ENCODE measurements at regions not wholly inside any gene's neighbourhood (a gene's known extent, or its start where the extent isn't known, plus 50 kb on each side); places are given as distances from the start of the nearest gene placed in this dataset.
"Not testable (repeated sequence)": the region's sequence is repeated elsewhere in the genome, so short reads cannot be mapped to it uniquely, and the experiment has no call there.

DNA sequence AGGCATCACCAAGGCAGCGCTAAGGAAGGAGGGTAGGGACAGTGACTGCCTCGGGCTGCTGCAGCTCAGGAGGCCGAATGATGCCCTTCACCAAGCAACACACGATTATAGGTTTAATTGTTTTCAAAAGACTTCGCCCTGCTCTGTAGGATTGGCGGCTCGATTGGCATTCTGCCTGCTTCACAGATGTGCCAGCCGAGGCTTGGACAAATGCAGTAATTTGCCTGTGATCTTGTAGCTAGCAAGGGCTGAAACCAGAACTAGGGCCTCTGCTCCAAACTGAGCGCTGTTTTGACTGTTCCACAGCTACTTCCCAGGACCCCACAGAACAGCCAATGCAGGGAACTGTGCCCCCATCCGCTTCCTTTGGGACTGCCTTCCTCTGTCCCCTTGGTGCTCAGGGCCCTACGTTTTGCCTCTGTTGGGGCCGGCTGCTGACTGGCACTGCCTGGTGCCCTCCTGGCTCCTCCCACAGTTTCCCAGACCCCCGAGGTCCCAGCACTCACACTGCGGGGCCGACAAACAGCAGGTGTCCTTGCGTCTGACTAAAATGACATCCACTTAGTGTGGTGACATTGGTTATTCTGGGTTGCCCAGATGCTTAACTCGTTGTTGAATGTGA, 62.6 kb upstream of the EN2 start:
- DNase-seq (ENCODE audit: low read depth): no peak

DNA sequence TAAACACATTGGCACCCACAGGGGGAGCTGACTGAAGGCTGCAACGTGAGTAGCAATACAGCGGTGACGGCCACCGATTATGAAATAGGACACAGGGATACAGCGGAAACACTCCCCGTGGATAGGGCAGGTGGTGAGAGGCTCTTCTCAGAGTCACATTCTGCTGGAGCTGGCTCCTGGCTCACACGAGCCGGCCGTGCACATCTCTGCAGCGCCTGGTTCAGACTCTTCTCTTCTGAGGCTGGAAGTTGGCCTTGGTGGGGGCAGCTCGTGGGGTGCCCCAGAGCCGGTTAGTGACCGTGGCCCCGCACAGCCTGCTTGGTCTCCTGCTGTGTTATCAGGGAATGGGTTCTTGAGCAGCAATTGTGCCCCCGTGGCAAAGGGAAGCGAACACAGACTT, 61.3 kb upstream of the EN2 start:
- DNase-seq (ENCODE audit: low read depth): no peak

DNA sequence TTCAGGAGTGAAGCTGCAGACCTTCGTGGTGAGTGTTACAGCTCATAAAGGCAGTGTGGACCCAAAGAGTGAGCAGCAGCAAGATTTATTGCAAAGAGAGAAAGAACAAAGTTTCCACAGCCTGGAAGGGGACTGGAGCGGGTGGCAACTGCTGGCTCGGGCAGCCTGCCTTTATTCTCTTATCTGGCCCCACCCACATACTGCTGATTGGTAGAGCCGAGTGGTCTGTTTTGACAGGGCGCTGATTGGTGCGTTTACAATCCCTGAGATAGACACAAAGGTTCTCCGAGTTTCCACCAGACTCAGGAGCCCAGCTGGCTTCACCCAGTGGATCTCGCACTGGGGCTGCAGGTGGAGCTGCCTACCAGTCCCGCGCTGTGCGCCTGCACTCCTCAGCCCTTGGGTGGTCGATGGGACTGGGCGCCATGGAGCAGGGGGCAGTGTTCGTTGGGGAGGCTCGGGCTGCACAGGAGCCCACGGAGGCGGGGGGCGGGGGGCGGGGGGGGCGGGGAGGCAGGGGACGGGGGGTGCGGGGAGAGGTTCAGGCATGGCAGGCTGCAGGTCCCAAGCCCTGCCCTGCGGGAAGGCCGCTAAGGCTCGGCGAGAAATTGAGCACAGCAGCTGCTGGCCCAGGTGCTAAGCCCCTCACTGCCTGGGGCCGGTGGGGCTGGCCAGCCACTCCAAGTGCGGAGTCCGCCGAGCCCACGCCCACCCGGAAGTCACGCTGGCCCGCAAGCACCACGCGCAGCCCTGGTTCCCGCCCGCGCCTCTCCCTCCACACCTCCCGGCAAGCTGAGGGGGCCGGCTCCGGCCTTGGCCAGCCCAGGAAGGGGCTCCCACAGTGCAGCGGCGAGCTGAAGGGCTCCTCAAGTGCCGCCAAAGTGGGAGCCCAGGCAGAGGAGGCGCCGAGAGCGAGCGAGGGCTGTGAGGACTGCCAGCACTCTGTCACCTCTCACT, 59.9 kb upstream of the EN2 start:
- DNase-seq (ENCODE audit: low read depth): not testable (repeated sequence)

DNA sequence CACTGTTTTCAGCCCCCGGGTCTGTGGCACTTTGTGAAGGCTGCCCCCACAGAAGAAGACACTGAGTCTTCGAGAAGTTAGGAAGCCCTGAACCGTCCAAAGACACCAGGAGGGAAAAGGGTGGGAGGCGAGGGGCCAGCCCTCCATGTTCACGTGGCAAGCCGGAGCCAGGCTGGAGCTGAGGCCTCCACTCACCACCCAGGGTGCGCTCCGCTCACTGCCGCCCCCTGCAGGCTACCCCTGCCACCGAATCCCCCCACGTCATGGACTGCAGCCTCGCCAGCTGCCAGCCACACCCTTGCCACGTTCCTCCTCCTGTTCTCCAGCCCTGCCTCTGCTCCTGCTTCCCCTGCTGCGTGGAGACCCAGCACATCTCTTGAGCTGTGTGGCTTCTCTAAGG, 59.0 kb upstream of the EN2 start:
- DNase-seq (ENCODE audit: low read depth): no peak

DNA sequence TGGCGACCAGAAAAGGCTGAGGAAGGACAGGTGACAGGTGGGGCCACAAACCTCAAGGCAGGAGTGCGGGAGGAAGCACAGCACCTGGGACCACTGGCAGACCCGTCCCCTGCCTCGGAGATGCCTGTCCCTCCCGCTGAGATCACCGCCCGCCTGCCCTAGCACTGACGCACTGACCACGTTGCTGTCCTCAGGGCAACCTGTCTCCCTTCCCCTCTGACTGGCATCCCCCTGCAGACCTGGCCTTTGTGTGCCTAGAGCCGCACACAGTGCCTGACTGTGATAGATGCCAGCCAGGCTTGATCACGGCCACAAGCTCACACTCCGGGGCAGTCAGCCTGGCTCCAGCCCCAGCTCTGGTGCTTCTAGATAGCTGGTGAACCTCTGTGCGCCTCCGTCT, 58.4 kb upstream of the EN2 start:
- DNase-seq (ENCODE audit: low read depth): no peak

DNA sequence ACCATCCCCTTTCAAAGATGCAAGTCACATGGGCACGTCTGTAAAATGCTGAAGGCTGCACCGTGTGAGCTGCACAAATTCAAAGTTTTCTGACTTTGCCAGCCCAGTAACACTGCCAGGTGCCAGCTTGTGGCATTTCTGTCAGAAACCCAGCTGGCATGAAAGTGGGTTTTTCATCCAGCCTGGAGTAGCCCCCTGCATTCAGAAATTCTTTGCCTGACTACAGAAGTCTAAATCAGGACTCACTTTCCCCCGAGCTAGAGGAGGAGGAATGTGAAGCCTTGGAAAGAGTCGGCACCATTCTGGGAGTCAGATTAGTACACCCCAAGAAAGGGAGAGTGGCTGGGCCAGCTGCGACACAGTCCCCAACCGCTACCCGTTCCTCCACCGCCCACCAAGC, 56.7 kb upstream of the EN2 start:
- no peak for DNase-seq (ENCODE audit: low read depth)

DNA sequence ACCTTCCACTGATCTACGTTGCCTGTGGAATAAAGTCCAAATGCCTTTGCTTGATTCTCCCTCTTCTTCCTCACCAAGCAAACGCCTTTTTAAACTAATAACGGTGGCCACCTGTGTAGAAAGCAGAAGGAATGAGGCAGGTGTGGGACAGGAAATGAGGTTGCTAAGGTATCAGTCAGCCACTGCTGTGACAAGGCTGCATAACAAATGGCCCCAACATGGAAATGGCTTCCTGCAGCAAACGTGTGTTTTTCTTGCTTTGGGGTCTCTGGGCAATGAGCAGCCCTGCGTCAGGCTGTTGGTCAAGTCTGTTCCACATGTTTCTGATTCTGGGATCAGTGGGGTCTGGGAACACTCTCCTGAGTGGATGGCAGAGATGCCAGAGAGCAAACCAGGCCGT, 56.0 kb upstream of the EN2 start:
- DNase-seq (ENCODE audit: low read depth): no peak

DNA sequence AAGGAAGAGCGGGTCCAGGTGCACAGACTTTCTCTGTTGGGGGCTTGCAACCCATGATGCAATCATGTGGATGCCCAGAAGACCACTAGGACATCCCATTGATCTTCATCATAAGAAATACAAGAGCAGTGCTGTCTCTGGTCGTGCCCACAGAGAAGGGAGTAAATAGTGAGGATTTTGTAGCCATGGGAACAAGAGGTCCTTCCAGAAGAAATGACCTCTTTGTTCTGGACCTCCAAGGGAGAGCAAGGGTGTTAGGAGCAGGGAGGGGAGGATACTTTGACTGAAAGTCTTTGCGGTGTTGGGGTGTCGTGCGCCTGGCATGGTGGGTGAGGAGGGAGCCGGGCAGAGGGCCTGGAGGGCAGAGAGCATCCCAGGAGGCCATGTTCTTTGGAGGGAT, 55.0 kb upstream of the EN2 start:
- DNase-seq (ENCODE audit: low read depth): no peak

DNA sequence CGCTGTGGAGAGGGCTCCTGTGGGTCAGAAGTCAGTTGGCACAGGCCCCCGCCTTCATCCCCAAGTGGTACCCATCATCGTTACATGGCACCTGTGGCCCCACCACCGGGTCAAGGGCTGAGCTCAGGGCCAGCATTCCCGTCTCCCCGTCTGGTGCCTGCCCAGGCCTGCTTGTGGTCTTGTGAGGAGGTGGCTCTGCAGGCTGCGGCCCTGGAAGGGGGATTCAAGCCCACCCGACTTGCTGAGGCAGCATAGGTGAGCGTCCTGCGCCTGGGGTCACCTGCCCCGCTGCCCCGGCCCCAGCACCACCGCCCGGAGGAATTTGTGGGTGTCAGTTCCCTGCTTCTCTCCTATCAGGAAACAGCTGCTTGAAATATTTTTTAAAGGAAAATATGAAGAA, 53.0 kb upstream of the EN2 start:
- no peak for DNase-seq (ENCODE audit: low read depth)

DNA sequence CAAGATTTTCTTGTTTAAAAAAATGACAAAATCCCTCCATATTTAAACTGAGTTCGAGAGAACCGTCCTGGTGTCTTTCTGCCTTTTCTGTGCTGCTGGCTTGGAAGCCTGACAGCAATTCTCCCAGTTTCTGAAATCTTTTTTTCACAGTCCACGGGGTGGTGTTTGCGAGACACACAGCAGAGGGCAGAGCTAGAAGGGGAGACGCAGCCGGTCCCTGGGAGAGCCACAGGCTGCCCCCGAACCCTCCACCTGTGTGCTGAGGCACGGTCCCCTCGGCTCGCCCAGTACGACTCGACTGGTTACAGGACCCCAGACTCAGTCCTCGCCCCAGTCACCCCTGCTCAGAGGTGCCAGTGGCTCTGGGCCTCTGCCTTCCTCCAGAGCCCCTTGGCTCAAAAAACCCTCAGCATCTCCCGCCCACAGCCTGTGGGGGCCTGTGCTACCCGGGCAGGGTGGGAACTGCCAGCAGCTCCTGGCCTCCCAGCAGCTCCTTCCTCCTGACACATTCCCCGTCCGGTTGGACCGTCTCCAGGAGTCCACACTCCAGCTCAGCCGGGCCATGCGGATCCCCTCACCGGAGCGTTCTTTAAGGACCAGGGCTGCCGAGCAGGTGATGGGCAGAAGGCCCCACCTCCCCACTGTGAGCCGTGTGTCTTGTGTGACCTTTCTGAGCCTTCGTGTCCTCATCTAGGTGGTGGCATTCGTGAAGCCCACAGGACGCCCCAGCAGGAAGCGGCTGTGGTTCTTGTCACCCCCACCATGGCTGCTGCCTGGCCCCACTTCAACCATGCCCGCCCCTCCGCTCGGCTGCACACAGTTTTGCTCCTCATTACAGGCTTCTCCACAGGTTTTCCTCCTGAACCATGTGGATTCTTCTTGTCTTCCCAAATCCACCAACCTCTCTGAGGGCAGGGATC, 52.3 kb upstream of the EN2 start:
- DNase-seq (ENCODE audit: low read depth): no peak

DNA sequence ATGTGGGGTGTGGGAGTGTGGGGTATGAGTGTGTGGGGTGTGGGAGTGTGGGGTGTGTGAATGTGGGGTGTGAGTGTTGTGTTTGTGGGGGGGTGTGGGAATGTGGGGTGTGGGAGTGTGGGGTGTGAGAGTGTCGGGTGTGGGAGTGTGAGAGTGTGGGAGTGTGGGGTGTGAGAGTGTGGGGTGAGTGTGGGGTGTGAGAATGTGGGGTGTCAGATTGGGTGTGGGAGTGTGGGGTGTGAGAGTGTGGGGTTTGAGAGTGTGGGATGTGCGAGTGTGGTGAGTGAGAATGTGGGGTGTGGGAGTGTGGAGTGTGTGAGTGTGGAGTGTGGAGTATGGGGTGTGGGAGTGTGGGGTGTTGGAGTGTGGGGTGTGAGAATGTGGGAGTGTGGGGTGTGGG, 50.1 kb upstream of the EN2 start:
- DNase-seq (ENCODE audit: low read depth): no peak

All from stimulated activated CD8-positive, alpha-beta memory T cell treated with anti-CD3 and anti-CD28 coated beads, Interleukin-12 subunit alpha, Interleukin-12 subunit beta, amount 100 ng/mL, for 1 hour (primary cell).